Transverse colon (tissue), 4 donors: ENCODE measurements at regions not wholly inside any gene's neighbourhood (a gene's known extent, or its start where the extent isn't known, plus 50 kb on each side); places are given as distances from the start of the nearest gene placed in this dataset.
A peak's percentile ranks its signal among the peaks of the same experiment; 100 is the strongest.

Source experiments
- DNase-seq: peaks from one replicate; pipeline ENCODE4 v3.0.0-alpha.2; 2019
- H3K27ac ChIP-seq, 4 donors: fragments of 200-600 bp; sonication (generic); 2 replicates each; pipeline ENCODE4 v1.5.1; 2016 to 2018; ENCODE audit warnings: inconsistent platforms in 4 of 4
- H3K27me3 ChIP-seq: fragments of 200-600 bp; sonication (generic); 2 replicates; pipeline ENCODE4 v1.5.1; 2017; ENCODE audit warnings: inconsistent platforms
- H3K36me3 ChIP-seq, 4 donors: fragments of 200-600 bp; sonication (generic); 2 replicates each; pipeline ENCODE4 v1.5.1; 2017 to 2019; ENCODE audit warnings: inconsistent platforms in 4 of 4
- H3K4me1 ChIP-seq, 4 donors: fragments of 200-600 bp; sonication (generic); 2 replicates each; pipeline ENCODE4 v1.5.1; 2017 to 2020; ENCODE audit warnings: inconsistent platforms in 4 of 4
- H3K4me3 ChIP-seq, 4 donors: fragments of 200-600 bp; sonication (generic); 1 replicate in 1 of 4; 2 replicates in 3 of 4; pipeline versions ENCODE4 v1.5.1 to v1.6.1; 2017 to 2019; ENCODE audit warnings: inconsistent platforms in 4 of 4
- H3K9me3 ChIP-seq, 2 donors: fragments of 200-600 bp; sonication (generic); 2 replicates each; pipeline ENCODE4 v1.5.1; 2017 to 2019; ENCODE audit warnings: inconsistent platforms in 2 of 2
- EP300 ChIP-seq: sonication (generic); formaldehyde crosslinking; IDR thresholded peaks from one replicate; pipeline ENCODE4 v1.6.1; 2017; ENCODE audit warnings: antibody characterized with exemption, low read depth
- POLR2A ChIP-seq: fragments of 450-650 bp; IDR thresholded peaks from one replicate; pipeline ENCODE4 v1.6.1; 2016; ENCODE audit warnings: antibody characterized with exemption, mild to moderate bottlenecking, moderate library complexity
- POLR2AphosphoS5 ChIP-seq, 3 donors: sonication (generic); formaldehyde crosslinking; IDR thresholded peaks; one replicate each; pipeline ENCODE4 v1.6.1; 2016; ENCODE audit warnings: antibody characterized with exemption in 3 of 3
- WGBS, 2 donors: methylation state at CpG; one replicate each; pipeline ENCODE4 v1.1.5; 2018; ENCODE audit warnings: low coverage in 1 of 2; 5-methylcytosine and 5-hydroxymethylcytosine counted together
- in situ Hi-C, 4 donors: fragments of 200-750 bp; cut with MboI; loops; one replicate each; pipeline versions ENCODE4 v1.15.0 to v1.15.1; 2017; ENCODE audit warnings: low sequenced_read_pairs in 3 of 4, low pct_ligation_motif_present in 1 of 4, low pct_unique_long_range_greater_than_20kb in 1 of 4
- intact Hi-C: fragments of 100-400 bp; cut with DNase I; formaldehyde crosslinking; loops from one replicate; pipeline ENCODE4 v1.15.1; 2023; ENCODE audit warnings: low total_unique reads
- TF ChIP-seq, protein P1 (sequence below), 5 experiments: fragments of 200-600 bp in 3 of 5; fragments of 450-650 bp in 2 of 5; sonication (generic) in 3 of 5; IDR thresholded peaks; 1 replicate in 2 of 5; 2 replicates in 3 of 5; pipeline ENCODE4 v1.5.1; 2016 to 2017; ENCODE audit warnings: antibody characterized with exemption in 5 of 5, inconsistent platforms in 3 of 5, mild to moderate bottlenecking in 2 of 5, moderate library complexity in 1 of 5

DNA sequence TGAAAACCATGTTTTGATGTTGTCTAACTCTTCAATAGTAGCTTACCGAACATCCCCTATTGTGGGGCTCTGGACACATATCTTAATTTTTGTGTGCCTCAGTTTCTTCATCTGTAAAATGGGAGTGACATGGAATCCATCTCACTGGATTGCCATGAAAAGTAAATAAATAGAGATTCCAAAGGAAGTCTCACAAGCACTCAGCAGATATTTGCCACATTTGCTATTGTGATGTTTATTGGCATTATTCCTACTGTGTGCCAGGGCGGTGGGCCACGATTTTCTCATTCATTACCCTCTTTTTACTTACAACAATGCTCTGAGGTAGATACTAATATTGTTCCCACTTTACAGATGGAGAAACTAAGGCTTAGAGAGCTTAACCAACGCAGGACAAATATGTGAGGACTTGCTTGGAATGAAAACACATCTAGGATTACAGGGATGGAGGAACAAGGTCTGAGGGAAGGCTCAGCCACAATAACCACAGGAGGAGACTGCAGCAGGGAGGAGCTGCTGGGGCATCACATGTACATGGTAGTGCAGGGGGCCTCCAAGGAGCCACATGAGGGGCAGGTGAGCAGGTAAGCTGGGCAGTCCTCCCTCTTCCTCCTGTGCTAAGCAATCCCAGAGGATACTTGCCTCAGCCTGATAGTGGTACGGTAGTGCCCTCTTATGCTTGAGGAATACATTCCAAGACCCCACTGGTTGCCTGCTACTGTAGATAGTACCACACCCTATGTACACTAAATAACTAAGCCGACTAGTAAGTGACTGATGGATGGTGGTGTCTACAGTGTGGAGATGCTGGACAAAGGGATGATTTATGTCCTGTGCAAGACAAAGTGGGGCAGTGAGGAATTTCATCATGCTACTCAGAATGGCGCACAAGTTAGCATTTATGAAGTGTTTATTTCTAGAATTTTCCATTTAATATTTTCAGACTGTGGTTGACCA is 176.9 kb downstream of the FOXA2 start:
- Histone ChIP-seq H3K4me1 (peaks cover 6 to 28% (median 15%) of the 10 kb centered on the region in 4 donors), H3K4me3 (no peak overlapping the region), H3K27me3 (no peaks in the 10 kb centered on the region), H3K9me3 (no peaks in the 10 kb centered on the region), H3K36me3 (no peaks in the 10 kb centered on the region), H3K27ac (no peak overlapping the region)
- 87 to 88% methylated on average over 6 to 7 of the region's 7 CpGs for WGBS, 2 donors
- in situ Hi-C loops (no loop called here), intact Hi-C loops (no loop called here)
- TF ChIP-seq EP300: no peak
- TF ChIP-seq POLR2A: no peak
- no peak for TF ChIP-seq POLR2AphosphoS5 (IDR thresholded peaks at IDR 0.05)
- no peak for DNase-seq

DNA sequence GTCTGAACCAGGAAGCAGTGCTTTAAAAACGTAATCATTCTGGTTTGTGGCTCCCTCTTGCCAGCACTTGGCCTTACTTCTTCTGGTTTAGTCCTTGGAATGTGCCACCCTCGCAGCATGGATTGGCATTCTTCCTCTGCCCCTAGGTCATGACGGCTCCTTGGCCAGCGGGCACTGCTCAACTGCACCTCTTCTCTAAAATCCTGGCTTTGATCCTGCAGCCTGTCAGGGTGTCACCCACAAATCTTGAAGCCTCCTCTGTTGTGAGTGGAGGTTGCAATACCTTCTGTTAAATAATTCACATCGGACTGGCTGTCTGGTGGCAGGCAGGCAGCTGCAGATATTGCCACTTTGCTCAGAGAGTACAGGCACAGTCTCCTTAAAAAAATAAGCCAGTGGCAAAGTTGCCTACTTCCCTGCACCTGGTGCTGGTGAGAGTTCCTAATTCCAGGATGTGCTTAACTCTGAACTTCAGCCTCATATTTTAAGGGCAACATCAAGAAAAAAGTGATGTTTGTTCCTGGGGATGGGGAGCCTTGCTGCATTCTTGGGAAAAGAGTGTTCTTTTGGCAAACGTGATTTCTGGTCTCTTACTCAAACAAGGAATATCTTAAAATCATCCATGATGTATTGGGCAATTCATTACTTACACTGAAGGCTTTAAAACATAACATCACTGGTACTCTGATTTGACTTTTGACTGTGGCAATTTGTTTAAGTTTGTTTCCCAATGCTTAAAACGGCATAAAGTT is 179.8 kb downstream of the FOXA2 start:
- DNase-seq: no peak
- TF ChIP-seq, protein P1, sequence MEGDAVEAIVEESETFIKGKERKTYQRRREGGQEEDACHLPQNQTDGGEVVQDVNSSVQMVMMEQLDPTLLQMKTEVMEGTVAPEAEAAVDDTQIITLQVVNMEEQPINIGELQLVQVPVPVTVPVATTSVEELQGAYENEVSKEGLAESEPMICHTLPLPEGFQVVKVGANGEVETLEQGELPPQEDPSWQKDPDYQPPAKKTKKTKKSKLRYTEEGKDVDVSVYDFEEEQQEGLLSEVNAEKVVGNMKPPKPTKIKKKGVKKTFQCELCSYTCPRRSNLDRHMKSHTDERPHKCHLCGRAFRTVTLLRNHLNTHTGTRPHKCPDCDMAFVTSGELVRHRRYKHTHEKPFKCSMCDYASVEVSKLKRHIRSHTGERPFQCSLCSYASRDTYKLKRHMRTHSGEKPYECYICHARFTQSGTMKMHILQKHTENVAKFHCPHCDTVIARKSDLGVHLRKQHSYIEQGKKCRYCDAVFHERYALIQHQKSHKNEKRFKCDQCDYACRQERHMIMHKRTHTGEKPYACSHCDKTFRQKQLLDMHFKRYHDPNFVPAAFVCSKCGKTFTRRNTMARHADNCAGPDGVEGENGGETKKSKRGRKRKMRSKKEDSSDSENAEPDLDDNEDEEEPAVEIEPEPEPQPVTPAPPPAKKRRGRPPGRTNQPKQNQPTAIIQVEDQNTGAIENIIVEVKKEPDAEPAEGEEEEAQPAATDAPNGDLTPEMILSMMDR (IDR thresholded peaks at IDR 0.05): no peak
- TF ChIP-seq EP300: no peak
- TF ChIP-seq POLR2AphosphoS5 (IDR thresholded peaks at IDR 0.05): no peak
- no peak for TF ChIP-seq POLR2A
- H3K9me3 ChIP-seq: no peaks in the 10 kb centered on the region
- peak overlapping the region in 2 of 4 donors; percentile 13 to 41 for H3K4me3 ChIP-seq
- peaks cover 6 to 20% (median 15%) of the 10 kb centered on the region in 4 donors for H3K4me1 ChIP-seq
- in situ Hi-C loops: no loop called here
- 32 to 35% methylated on average over 7 of the region's 7 CpGs for WGBS, 2 donors
- H3K27ac ChIP-seq: peak overlapping the region in 1 of 4 donors; percentile 23
- H3K36me3 ChIP-seq: no peaks in the 10 kb centered on the region
- H3K27me3 ChIP-seq: no peaks in the 10 kb centered on the region
- intact Hi-C loops: no loop called here

- H3K4me3 ChIP-seq: peak overlapping the region in 3 of 4 donors; percentile 13 to 41 (median 19)
- H3K36me3 ChIP-seq: no peaks in the 10 kb centered on the region
- H3K27ac ChIP-seq: peak overlapping the region in 3 of 4 donors; percentile 1 to 23 (median 17)
- DNase-seq: no peak
- in situ Hi-C loops (no loop called here), intact Hi-C loops (no loop called here)
- no peaks in the 10 kb centered on the region for H3K27me3 ChIP-seq
- H3K9me3 ChIP-seq: no peaks in the 10 kb centered on the region
- WGBS, 2 donors: 14 to 21% methylated on average over 9 to 13 of the region's 13 CpGs
- TF ChIP-seq POLR2AphosphoS5 (IDR thresholded peaks at IDR 0.05) (no peak), POLR2A (no peak), EP300 (no peak)
- TF ChIP-seq, protein P1 (IDR thresholded peaks at IDR 0.05): no peak
- H3K4me1 ChIP-seq: peaks cover 6 to 20% (median 15%) of the 10 kb centered on the region in 4 donors
These were observed 180.6 kb downstream of the FOXA2 start for GRCh38 chr20:22403632-22404361.

GRCh38 chr20:22403022-22403631 is 181.2 kb downstream of the FOXA2 start:
- WGBS, 2 donors: 23% methylated on average over 13 of the region's 13 CpGs; no CpG with 5 or more reads in 1 of the 2 donors
- Histone ChIP-seq H3K36me3 (no peaks in the 10 kb centered on the region), H3K4me1 (peaks cover 6 to 20% (median 15%) of the 10 kb centered on the region in 4 donors), H3K4me3 (peak overlapping the region in 3 of 4 donors; percentile 13 to 41 (median 19)), H3K27ac (peak overlapping the region in 3 of 4 donors; percentile 1 to 23 (median 17)), H3K27me3 (no peaks in the 10 kb centered on the region), H3K9me3 (no peaks in the 10 kb centered on the region)
- TF ChIP-seq, protein P1 (IDR thresholded peaks at IDR 0.05): no peak
- TF ChIP-seq EP300: no peak
- no peak for TF ChIP-seq POLR2A
- TF ChIP-seq POLR2AphosphoS5 (IDR thresholded peaks at IDR 0.05): no peak
- DNase-seq: no peak
- intact Hi-C loops (no loop called here), in situ Hi-C loops (no loop called here)
